Kidney (tissue), 13 donors: ENCODE measurements at regions not wholly inside any gene's neighbourhood (a gene's known extent, or its start where the extent isn't known, plus 50 kb on each side); places are given as distances from the start of the nearest gene placed in this dataset.

Experiments used
- DNase-seq, 5 donors: peaks; one replicate each; pipeline ENCODE4 v3.0.0-alpha.2; 2013 to 2020
- FAIRE-seq: peaks from 2 replicates; lab custom pipeline; 2012; peaks lifted over from hg19 to GRCh38; lab: Jason Lieb, UNC
- H3K27ac ChIP-seq, 2 donors: one replicate each; pipeline ENCODE4 v1.7.0; 2013; ENCODE audit warnings: low read depth in 2 of 2, low read length in 2 of 2, inconsistent platforms in 1 of 2
- H3K27me3 ChIP-seq: one replicate; pipeline ENCODE4 v1.7.1; 2013; ENCODE audit warnings: low read length, inconsistent platforms; ENCODE audit not compliant: control insufficient read depth, insufficient read depth
- H3K36me3 ChIP-seq, 3 donors: one replicate each; pipeline versions ENCODE4 v1.7.0 to v1.7.1; 2013; ENCODE audit warnings: low read length in 3 of 3, control low read depth in 1 of 3, inconsistent platforms in 1 of 3; ENCODE audit not compliant: insufficient read depth in 3 of 3, control insufficient read depth in 2 of 3
- H3K4me1 ChIP-seq, 3 donors: one replicate each; pipeline versions ENCODE4 v1.7.0 to v1.7.1; 2013; ENCODE audit warnings: low read length in 3 of 3, inconsistent platforms in 1 of 3, low read depth in 1 of 3; ENCODE audit not compliant: control insufficient read depth in 2 of 3, insufficient read depth in 2 of 3
- H3K4me3 ChIP-seq, 3 donors: one replicate each; pipeline versions ENCODE4 v1.7.0 to v1.8.1; 2013; ENCODE audit warnings: low read length in 3 of 3, control low read depth in 1 of 3, inconsistent platforms in 1 of 3
- H3K9ac ChIP-seq, 3 donors: one replicate each; pipeline versions ENCODE4 v1.7.0 to v1.7.1; 2013; ENCODE audit warnings: low read length in 3 of 3, control low read depth in 1 of 3, inconsistent platforms in 1 of 3
- H3K9me3 ChIP-seq, 3 donors: one replicate each; pipeline versions ENCODE4 v1.7.0 to v1.7.1; 2013; ENCODE audit warnings: low read length in 3 of 3, control low read depth in 1 of 3, inconsistent platforms in 1 of 3; ENCODE audit not compliant: control insufficient read depth in 2 of 3, insufficient read depth in 1 of 3
- intact Hi-C: fragments of 100-400 bp; cut with DNase I; formaldehyde crosslinking; loops from one replicate; pipeline ENCODE4 v1.11.1; 2022
- TF ChIP-seq, protein P1 (sequence below): IDR thresholded peaks from 3 replicates; pipeline ENCODE4 v1.5.1; 2012; ENCODE audit warnings: mild to moderate bottlenecking, moderate library complexity, borderline replicate concordance; ENCODE audit not compliant: insufficient read depth; ENCODE audit errors: extremely low read depth
- donor health status: control.
- donor health status: control.
- donor health status: control.
- donor health status: control.
- donor health status: control.
- donor health status: DM: yes; HTN: yes; CAD: no.
- donor health status: Normal renal cell carcinoma (clear cell type).

DNA sequence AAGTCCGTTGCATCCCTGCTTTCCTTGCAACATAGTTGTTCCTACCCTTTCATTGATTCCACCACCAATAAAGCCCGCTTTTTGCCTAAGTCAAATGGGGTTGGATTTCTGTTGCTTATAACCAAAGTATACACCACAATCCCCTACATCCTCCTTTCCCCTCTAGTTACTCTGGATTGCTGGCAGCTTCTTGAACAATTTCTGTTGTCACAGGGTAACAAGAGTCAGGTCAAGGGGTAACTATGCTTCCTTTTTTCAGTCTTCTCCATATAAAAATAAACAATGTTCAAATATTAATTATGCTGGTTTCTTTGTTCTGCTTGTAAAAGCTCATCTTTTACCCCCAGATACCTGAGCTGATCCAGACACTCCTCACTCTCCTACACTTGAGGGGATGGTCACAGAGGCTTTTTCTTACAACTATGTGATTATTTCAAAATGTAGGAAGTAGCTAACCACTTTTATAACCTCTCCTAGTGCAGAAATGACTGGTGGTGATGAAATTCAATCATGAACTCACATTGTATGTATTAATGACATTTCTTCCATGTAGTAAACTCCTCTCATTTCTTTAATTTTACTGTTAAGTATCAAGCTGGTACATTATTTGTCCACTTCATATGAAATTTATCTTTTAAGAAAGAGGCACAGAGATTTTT is 136.5 kb downstream of the SNX18 start:
- Histone ChIP-seq H3K4me1 (peaks cover 0 to 3% (median 0%) of the 10 kb centered on the region in 3 donors), H3K9ac (no peak overlapping the region), H3K27ac (no peak overlapping the region), H3K36me3 (no peaks in the 10 kb centered on the region), H3K9me3 (no peaks in the 10 kb centered on the region), H3K4me3 (no peak overlapping the region), H3K27me3 (no peaks in the 10 kb centered on the region)
- intact Hi-C loops: no loop called here
- TF ChIP-seq, protein P1, sequence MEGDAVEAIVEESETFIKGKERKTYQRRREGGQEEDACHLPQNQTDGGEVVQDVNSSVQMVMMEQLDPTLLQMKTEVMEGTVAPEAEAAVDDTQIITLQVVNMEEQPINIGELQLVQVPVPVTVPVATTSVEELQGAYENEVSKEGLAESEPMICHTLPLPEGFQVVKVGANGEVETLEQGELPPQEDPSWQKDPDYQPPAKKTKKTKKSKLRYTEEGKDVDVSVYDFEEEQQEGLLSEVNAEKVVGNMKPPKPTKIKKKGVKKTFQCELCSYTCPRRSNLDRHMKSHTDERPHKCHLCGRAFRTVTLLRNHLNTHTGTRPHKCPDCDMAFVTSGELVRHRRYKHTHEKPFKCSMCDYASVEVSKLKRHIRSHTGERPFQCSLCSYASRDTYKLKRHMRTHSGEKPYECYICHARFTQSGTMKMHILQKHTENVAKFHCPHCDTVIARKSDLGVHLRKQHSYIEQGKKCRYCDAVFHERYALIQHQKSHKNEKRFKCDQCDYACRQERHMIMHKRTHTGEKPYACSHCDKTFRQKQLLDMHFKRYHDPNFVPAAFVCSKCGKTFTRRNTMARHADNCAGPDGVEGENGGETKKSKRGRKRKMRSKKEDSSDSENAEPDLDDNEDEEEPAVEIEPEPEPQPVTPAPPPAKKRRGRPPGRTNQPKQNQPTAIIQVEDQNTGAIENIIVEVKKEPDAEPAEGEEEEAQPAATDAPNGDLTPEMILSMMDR: no peak
- DNase-seq: no peak
- FAIRE-seq: no peak

DNA sequence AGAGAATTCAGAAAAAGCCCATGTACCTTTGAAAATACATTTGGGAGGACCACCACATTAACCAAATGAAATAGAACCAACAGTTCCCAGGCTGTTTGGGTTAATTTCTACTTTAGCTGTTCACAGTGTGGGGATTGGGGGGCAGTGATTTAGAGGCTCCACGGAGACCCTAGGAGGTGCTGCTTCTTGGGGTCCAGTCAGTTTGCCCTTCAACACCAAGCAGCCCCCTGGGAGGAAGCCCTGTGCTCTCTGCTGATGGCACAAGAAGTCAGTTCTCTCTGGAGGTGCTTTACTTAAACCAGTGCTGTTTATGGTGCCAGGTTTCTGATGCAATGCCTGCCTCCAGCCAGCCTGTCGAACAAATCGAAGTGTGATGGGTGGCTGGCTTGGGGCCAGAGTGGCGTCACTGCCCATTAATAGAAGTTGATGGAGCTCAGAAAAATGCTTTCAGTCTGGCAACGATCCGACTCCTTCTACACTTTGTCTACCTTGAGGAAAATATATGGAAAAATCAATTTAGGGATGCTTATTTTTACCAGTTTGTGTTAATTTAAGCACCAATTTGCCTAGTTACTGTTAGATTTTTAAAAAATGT is 134.0 kb downstream of the SNX18 start:
- no peak overlapping the region for H3K4me3 ChIP-seq
- intact Hi-C loops: no loop called here
- DNase-seq (peak; percentile 42 to 89 (median 67)), FAIRE-seq (no peak)
- H3K9ac ChIP-seq: no peak overlapping the region
- H3K9me3 ChIP-seq: no peaks in the 10 kb centered on the region
- peaks cover 4 to 10% (median 6%) of the 10 kb centered on the region in 3 donors for H3K4me1 ChIP-seq
- H3K27me3 ChIP-seq: no peaks in the 10 kb centered on the region
- no peaks in the 10 kb centered on the region for H3K36me3 ChIP-seq
- TF ChIP-seq, protein P1: no peak
- H3K27ac ChIP-seq: no peak overlapping the region

DNA sequence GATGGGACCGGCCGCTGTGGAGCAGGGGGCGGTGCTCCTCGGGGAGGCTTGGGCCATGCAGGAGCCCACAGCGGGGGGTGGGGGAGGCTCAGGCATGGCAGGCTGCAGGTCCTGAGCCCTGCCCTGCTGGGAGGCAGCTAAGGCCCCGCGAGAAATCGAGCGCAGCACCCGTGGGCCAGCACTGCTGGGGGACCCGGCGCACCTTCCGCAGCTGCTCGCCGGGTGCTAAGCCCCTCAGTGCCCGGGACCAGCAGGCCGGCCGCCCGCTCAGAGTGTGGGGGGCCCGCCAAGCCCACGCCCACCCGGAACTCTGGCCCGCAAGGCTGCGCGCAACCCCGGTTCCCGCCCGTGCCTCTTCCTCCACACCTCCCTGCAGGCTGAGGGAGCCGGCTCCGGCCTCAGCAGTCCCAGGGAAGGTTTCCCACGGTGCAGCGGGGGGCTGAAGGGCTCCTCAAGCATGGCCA is 131.5 kb downstream of the SNX18 start:
- FAIRE-seq: no peak
- Histone ChIP-seq H3K36me3 (no peaks in the 10 kb centered on the region), H3K27me3 (no peaks in the 10 kb centered on the region), H3K27ac (no peak overlapping the region), H3K9ac (no peak overlapping the region), H3K9me3 (no peaks in the 10 kb centered on the region), H3K4me3 (no peak overlapping the region), H3K4me1 (peaks cover 7 to 18% (median 10%) of the 10 kb centered on the region in 3 donors)
- intact Hi-C loops: no loop called here
- TF ChIP-seq, protein P1: no peak
- peak in 1 of 5 donors; percentile 79 for DNase-seq
